Left lung (tissue), 4 donors: ENCODE measurements at regions not wholly inside any gene's neighbourhood (a gene's known extent, or its start where the extent isn't known, plus 50 kb on each side); places are given as distances from the start of the nearest gene placed in this dataset.
A peak's percentile ranks its signal among the peaks of the same experiment; 100 is the strongest.

Experiments used
- ATAC-seq: fragments of 200-7000 bp; cut with Tn5 transposase; one replicate; pipeline ENCODE4 v1.9.1; 2020; ENCODE audit warnings: moderate library complexity
- DNase-seq, 4 donors: peaks; one replicate each; pipeline ENCODE4 v3.0.0-alpha.2; 2013 to 2020
- H3K27ac ChIP-seq, 2 donors: fragments of 200-600 bp; sonication (generic) in 1 of 2; one replicate each; pipeline versions ENCODE4 v1.5.0 to v1.8.0; 2020 to 2021
- H3K27me3 ChIP-seq, 2 donors: fragments of 200-600 bp; sonication (generic) in 1 of 2; one replicate each; pipeline versions ENCODE4 v1.5.0 to v1.8.0; 2020 to 2021
- H3K36me3 ChIP-seq, 2 donors: fragments of 200-600 bp; sonication (generic) in 1 of 2; one replicate each; pipeline versions ENCODE4 v1.5.0 to v1.8.0; 2020 to 2021
- H3K4me1 ChIP-seq, 2 donors: fragments of 200-600 bp; one replicate each; pipeline ENCODE4 v1.8.0; 2021
- H3K4me3 ChIP-seq, 2 donors: fragments of 200-600 bp; sonication (generic) in 1 of 2; one replicate each; pipeline versions ENCODE4 v1.5.0 to v1.8.0; 2020 to 2021; ENCODE audit warnings: mild to moderate bottlenecking in 1 of 2
- H3K9me3 ChIP-seq, 2 donors: fragments of 200-600 bp; sonication (generic) in 1 of 2; one replicate each; pipeline versions ENCODE4 v1.5.0 to v1.8.0; 2020 to 2021
- CTCF ChIP-seq, 2 donors: fragments of 200-600 bp; sonication (generic) in 1 of 2; IDR thresholded peaks; one replicate each; pipeline versions ENCODE4 v1.5.0 to v1.8.0; 2021; ENCODE audit warnings: antibody characterized with exemption in 2 of 2
- intact Hi-C, 2 donors: fragments of 100-400 bp; cut with DNase I; formaldehyde crosslinking; loops; one replicate each; pipeline versions ENCODE4 v1.11.2 to v1.14.2; 2022
- donor health status: DM: no; HTN: yes; CAD: no.
- donor health status: DM: no; HTN: no; CAD: no.

- no peak for ATAC-seq
- H3K4me1 ChIP-seq, result no peaks in the 10 kb centered on the region
- no peaks in the 10 kb centered on the region for H3K36me3 ChIP-seq
- H3K27me3 ChIP-seq, result no peaks in the 10 kb centered on the region
- no peak overlapping the region for H3K4me3 ChIP-seq
- intact Hi-C loops, result no loop called here
- peak in 1 of 4 donors; percentile 73 for DNase-seq
- peaks cover 0 to 10% of the 10 kb centered on the region in 2 donors for H3K9me3 ChIP-seq
- H3K27ac ChIP-seq, result no peak overlapping the region
- TF ChIP-seq CTCF (IDR thresholded peaks at IDR 0.05), result no peak
Observed at GRCh38 chr13:82257790-82258507, 1624.3 kb downstream of the SLITRK1 start.

- TF ChIP-seq CTCF (IDR thresholded peaks at IDR 0.05), result no peak
- Histone ChIP-seq H3K4me1 (no peaks in the 10 kb centered on the region), H3K27me3 (no peaks in the 10 kb centered on the region), H3K4me3 (no peak overlapping the region), H3K36me3 (no peaks in the 10 kb centered on the region), H3K27ac (no peak overlapping the region), H3K9me3 (no peaks in the 10 kb centered on the region)
- DNase-seq, result no peak
- no peak for ATAC-seq
- intact Hi-C loops, result no loop called here
Observed at GRCh38 chr13:82248762-82249161, 1633.5 kb downstream of the SLITRK1 start.

GRCh38 chr13:82245860-82246259, 1636.4 kb downstream of the SLITRK1 start:
- no peak for TF ChIP-seq CTCF (IDR thresholded peaks at IDR 0.05)
- H3K36me3 ChIP-seq, result no peaks in the 10 kb centered on the region
- no peak for ATAC-seq
- H3K4me1 ChIP-seq, result no peaks in the 10 kb centered on the region
- DNase-seq, result no peak
- no peak overlapping the region for H3K27ac ChIP-seq
- H3K4me3 ChIP-seq, result no peak overlapping the region
- no peaks in the 10 kb centered on the region for H3K9me3 ChIP-seq
- H3K27me3 ChIP-seq, result no peaks in the 10 kb centered on the region
- intact Hi-C loops, result no loop called here

- Histone ChIP-seq H3K27ac (no peak overlapping the region), H3K9me3 (peaks cover 0 to 8% of the 10 kb centered on the region in 2 donors), H3K4me1 (no peaks in the 10 kb centered on the region), H3K4me3 (no peak overlapping the region), H3K27me3 (no peaks in the 10 kb centered on the region), H3K36me3 (no peaks in the 10 kb centered on the region)
- ATAC-seq (no peak), DNase-seq (no peak)
- intact Hi-C loops, result no loop called here
- no peak for TF ChIP-seq CTCF (IDR thresholded peaks at IDR 0.05)
Observed at GRCh38 chr13:82224806-82225205, 1657.5 kb downstream of the SLITRK1 start.

- Histone ChIP-seq H3K36me3 (no peaks in the 10 kb centered on the region), H3K27ac (no peak overlapping the region), H3K4me1 (no peaks in the 10 kb centered on the region), H3K27me3 (no peaks in the 10 kb centered on the region), H3K4me3 (no peak overlapping the region), H3K9me3 (peaks cover 0 to 3% of the 10 kb centered on the region in 2 donors)
- intact Hi-C loops, result no loop called here
- DNase-seq, result no peak
- no peak for TF ChIP-seq CTCF (IDR thresholded peaks at IDR 0.05)
- no peak for ATAC-seq
Observed at GRCh38 chr13:82221621-82222020, 1660.7 kb downstream of the SLITRK1 start.
